ENCODE measurements at regions not wholly inside any gene's neighbourhood (a gene's known extent, or its start where the extent isn't known, plus 50 kb on each side); places are given as distances from the start of the nearest gene placed in this dataset.

DNA sequence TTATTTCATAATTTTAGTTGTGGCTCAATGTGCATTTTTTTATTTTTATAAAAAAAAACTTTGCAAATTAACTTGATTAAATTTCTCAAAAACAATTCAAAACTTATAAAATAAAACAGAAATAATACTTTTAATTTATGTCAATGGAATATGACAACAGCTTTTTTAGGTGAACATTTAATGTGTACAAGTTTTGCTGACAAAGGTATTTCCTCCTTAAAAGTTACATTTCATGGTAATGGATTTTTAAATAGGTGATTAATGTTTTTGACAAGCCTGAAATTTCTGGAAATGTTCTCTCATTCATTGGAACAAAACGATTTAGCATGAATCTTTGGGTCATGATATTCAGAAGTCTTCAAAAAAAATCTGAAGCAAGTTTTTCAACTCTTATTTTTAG, 1160.0 kb downstream of the HACE1 start (continued):
- TF ChIP-seq SMC3 (IDR thresholded peaks at IDR 0.05; ENCODE audit: low read depth, low read length) = no peak
- TF ChIP-seq RAD21 (IDR thresholded peaks at IDR 0.05; ENCODE audit: low read length) = no peak
- TF ChIP-seq NFIC (IDR thresholded peaks at IDR 0.05; ENCODE audit: borderline replicate concordance) = no peak
- no peak for TF ChIP-seq SIN3A (IDR thresholded peaks at IDR 0.05; ENCODE audit: borderline replicate concordance, low read depth, low read length)
- TF ChIP-seq FOSL2 (IDR thresholded peaks at IDR 0.05; ENCODE audit: borderline replicate concordance, low read depth) = no peak
- TF ChIP-seq ZBTB33 (IDR thresholded peaks at IDR 0.05; ENCODE audit: borderline replicate concordance, low read depth) = no peak

GRCh38 chr6:103687430-103687829, 1172.3 kb downstream of the HACE1 start:
- H3K9me2 ChIP-seq = no peaks in the 10 kb centered on the region
- 18% methylated on average over 2 of the region's 2 CpGs for whole genome bisulfite sequencing (ENCODE audit: low lambda C conversion rate)
- no peak overlapping the region for H3K27ac ChIP-seq (ENCODE audit: low read depth in 2 of 2, low read length in 1 of 2)
- no peaks in the 10 kb centered on the region for H3K36me3 ChIP-seq (replicated peaks in 1 of 2; ENCODE audit: control insufficient read depth in 1 of 2, insufficient read depth in 2 of 2, low read length in 1 of 2)
- H3K79me2 ChIP-seq (ENCODE audit: insufficient read depth) = no peaks in the 10 kb centered on the region
- POLR2A ChIA-PET = no interaction called here
- H3K4me1 ChIP-seq (ENCODE audit: control insufficient read depth in 1 of 2, insufficient read depth in 2 of 2, low read depth in 1 of 2, low read length in 1 of 2) = no peaks in the 10 kb centered on the region
- no peak overlapping the region for H3K4me3 ChIP-seq (ENCODE audit: low read depth in 2 of 2, low read length in 1 of 2)
- CTCF ChIA-PET = no interaction called here
- no peak overlapping the region for H2AFZ ChIP-seq (ENCODE audit: low read depth)
- H3K9ac ChIP-seq = no peak overlapping the region
- H3K27me3 ChIP-seq (ENCODE audit: insufficient read depth) = no peaks in the 10 kb centered on the region
- DNase-seq = no peak
- H3K9me3 ChIP-seq = no peaks in the 10 kb centered on the region
- TF ChIP-seq RXRA (IDR thresholded peaks at IDR 0.05; ENCODE audit: borderline replicate concordance, low read depth) (no peak), MEF2A (IDR thresholded peaks at IDR 0.05; ENCODE audit: borderline replicate concordance, low read depth) (no peak), EP300 (IDR thresholded peaks at IDR 0.05; ENCODE audit: borderline replicate concordance in 1 of 2, low read depth in 1 of 2, low read length in 1 of 2) (no peak), GABPA (IDR thresholded peaks at IDR 0.05; ENCODE audit: low read depth) (no peak), CHD2 (IDR thresholded peaks at IDR 0.05; ENCODE audit: low read length, partially characterized antibody) (no peak), RAD21 (IDR thresholded peaks at IDR 0.05; ENCODE audit: low read length) (no peak), NRF1 (IDR thresholded peaks at IDR 0.05; ENCODE audit: low read depth, low read length) (no peak), SMC3 (IDR thresholded peaks at IDR 0.05; ENCODE audit: low read depth, low read length) (no peak), ELF1 (IDR thresholded peaks at IDR 0.05) (no peak), USF2 (IDR thresholded peaks at IDR 0.05; ENCODE audit: borderline replicate concordance, low read depth, low read length) (no peak), FOXJ3 (CRISPR knock-in tag; IDR thresholded peaks at IDR 0.05) (no peak)
- TF ChIP-seq, protein P1, sequence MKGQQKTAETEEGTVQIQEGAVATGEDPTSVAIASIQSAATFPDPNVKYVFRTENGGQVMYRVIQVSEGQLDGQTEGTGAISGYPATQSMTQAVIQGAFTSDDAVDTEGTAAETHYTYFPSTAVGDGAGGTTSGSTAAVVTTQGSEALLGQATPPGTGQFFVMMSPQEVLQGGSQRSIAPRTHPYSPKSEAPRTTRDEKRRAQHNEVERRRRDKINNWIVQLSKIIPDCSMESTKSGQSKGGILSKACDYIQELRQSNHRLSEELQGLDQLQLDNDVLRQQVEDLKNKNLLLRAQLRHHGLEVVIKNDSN (IDR thresholded peaks at IDR 0.05; ENCODE audit: borderline replicate concordance, low read depth) = no peak
- no peak overlapping the region for H3K4me2 ChIP-seq
- H3F3A ChIP-seq (replicated peaks; ENCODE audit: insufficient read depth) = no peaks in the 10 kb centered on the region
- H4K20me1 ChIP-seq (ENCODE audit: insufficient read depth) = no peaks in the 10 kb centered on the region
